CD4-positive, alpha-beta T cell (primary cell): ENCODE measurements at regions not wholly inside any gene's neighbourhood (a gene's known extent, or its start where the extent isn't known, plus 50 kb on each side); places are given as distances from the start of the nearest gene placed in this dataset.
"Not testable (repeated sequence)": the region's sequence is repeated elsewhere in the genome, so short reads cannot be mapped to it uniquely, and the experiment has no call there.

Experiments
- ATAC-seq: fragments of 200-7000 bp; cut with Tn5 transposase; one replicate; pipeline ENCODE4 v1.10.0; 2022; ENCODE audit warnings: mild to moderate bottlenecking; ENCODE audit not compliant: poor library complexity
- CTCF ChIA-PET: fragments of 350-600 bp; sonication (Branson Sonifier 250); formaldehyde crosslinking; loops from one replicate; lab custom pipeline; 2021; ENCODE audit warnings: antibody characterized with exemption, inconsistent platforms; lab: Charles Lee
- POLR2A ChIA-PET: fragments of 350-600 bp; sonication (Branson Sonifier 250); formaldehyde crosslinking; loops from one replicate; lab custom pipeline; 2021; ENCODE audit warnings: antibody characterized with exemption, inconsistent platforms; lab: Charles Lee
- DNase-seq, 14 experiments: peaks; one replicate each; pipeline ENCODE4 v3.0.0-alpha.2; 2013 to 2020; ENCODE audit warnings: mixed read lengths in 2 of 14
- H3K27ac ChIP-seq, 2 donors: one replicate each; pipeline versions ENCODE4 v1.5.1 to v1.7.0; 2013; ENCODE audit warnings: low read length in 2 of 2, low read depth in 1 of 2, mild to moderate bottlenecking in 1 of 2
- H3K27me3 ChIP-seq, 2 experiments: 1 replicate in 1 of 2; 2 replicates in 1 of 2; pipeline versions ENCODE4 v1.6.1 to v1.7.0; 2013; ENCODE audit warnings: low read length in 2 of 2, control low read depth in 1 of 2, mild to moderate bottlenecking in 1 of 2, moderate library complexity in 1 of 2; ENCODE audit not compliant: insufficient read depth in 2 of 2, control insufficient read depth in 1 of 2
- H3K36me3 ChIP-seq: one replicate; pipeline ENCODE4 v1.6.1; 2013; ENCODE audit warnings: low read length, control low read depth; ENCODE audit not compliant: insufficient read depth
- H3K4me1 ChIP-seq: one replicate; pipeline ENCODE4 v1.6.1; 2013; ENCODE audit warnings: low read length, control low read depth; ENCODE audit not compliant: insufficient read depth
- H3K4me3 ChIP-seq: one replicate; pipeline ENCODE4 v1.5.1; 2013; ENCODE audit warnings: mild to moderate bottlenecking, low read length, moderate library complexity
- H3K9me3 ChIP-seq, 2 experiments: 1 replicate in 1 of 2; 2 replicates in 1 of 2; pipeline versions ENCODE4 v1.6.1 to v1.7.0; 2013; ENCODE audit warnings: low read length in 2 of 2, mild to moderate bottlenecking in 2 of 2, control low read depth in 1 of 2, moderate library complexity in 1 of 2; ENCODE audit not compliant: control insufficient read depth in 1 of 2, insufficient read depth in 1 of 2
- H3K27ac Mint-ChIP-seq: one replicate; pipeline ENCODE4 v1.8.0; 2020; ENCODE audit warnings: mixed read lengths
- H3K27me3 Mint-ChIP-seq: one replicate; pipeline ENCODE4 v1.8.0; 2021; ENCODE audit warnings: mixed read lengths
- H3K36me3 Mint-ChIP-seq: one replicate; pipeline ENCODE4 v1.8.0; 2021; ENCODE audit warnings: low read depth, mixed read lengths
- H3K4me1 Mint-ChIP-seq: one replicate; pipeline ENCODE4 v1.8.0; 2021; ENCODE audit warnings: low read depth, mixed read lengths
- H3K4me3 Mint-ChIP-seq: one replicate; pipeline ENCODE4 v1.8.0; 2020; ENCODE audit warnings: mild to moderate bottlenecking, mixed read lengths
- H3K9me3 Mint-ChIP-seq: one replicate; pipeline ENCODE4 v1.8.0; 2020; ENCODE audit warnings: mixed read lengths
- intact Hi-C, 2 experiments: fragments of 100-400 bp; cut with DNase I in 1 of 2; cut with micrococcal nuclease in 1 of 2; formaldehyde crosslinking; loops; one replicate each; pipeline versions ENCODE4 v1.15.1 to v1.9.0; 2023 to 2025; cut with DNase I, micrococcal nuclease
- TF ChIP-seq, protein P1 (sequence below): fragments of 200-600 bp; IDR thresholded peaks from one replicate; pipeline ENCODE4 v1.8.0; 2022; ENCODE audit warnings: antibody characterized with exemption, mild to moderate bottlenecking

DNA sequence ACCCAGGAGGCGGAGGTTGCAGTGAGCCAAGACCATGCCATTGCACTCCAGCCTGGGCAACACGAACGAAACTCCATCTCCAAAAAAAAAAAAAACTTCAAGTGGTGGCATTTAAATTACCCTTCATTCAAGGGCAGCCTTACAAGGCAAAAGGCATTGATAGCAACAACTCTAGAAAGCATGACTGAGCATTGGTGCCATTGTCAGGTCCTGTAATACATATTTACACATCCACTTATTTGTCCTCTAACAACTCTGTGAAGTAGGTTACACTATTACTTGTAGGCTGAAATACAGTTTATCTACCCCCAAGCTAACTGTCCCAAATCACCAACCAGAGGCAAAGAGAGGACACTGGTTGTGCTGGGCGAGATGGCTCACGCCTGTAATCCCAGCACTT lies 52.7 kb upstream of the LARP1 start:
- Histone ChIP-seq H3K27me3 (no peaks in the 10 kb centered on the region), H3K9me3 (no peaks in the 10 kb centered on the region), H3K36me3 (no peaks in the 10 kb centered on the region), H3K4me3 (no peak overlapping the region), H3K4me1 (no peaks in the 10 kb centered on the region), H3K27ac (no peak overlapping the region)
- no peaks in the 10 kb centered on the region for H3K9me3 Mint-ChIP-seq
- ChIA-PET POLR2A (no interaction called here), CTCF (no interaction called here)
- no peaks in the 10 kb centered on the region for H3K27me3 Mint-ChIP-seq
- ATAC-seq = no peak
- H3K27ac Mint-ChIP-seq = no peak overlapping the region
- H3K4me3 Mint-ChIP-seq = no peak overlapping the region
- TF ChIP-seq, protein P1, sequence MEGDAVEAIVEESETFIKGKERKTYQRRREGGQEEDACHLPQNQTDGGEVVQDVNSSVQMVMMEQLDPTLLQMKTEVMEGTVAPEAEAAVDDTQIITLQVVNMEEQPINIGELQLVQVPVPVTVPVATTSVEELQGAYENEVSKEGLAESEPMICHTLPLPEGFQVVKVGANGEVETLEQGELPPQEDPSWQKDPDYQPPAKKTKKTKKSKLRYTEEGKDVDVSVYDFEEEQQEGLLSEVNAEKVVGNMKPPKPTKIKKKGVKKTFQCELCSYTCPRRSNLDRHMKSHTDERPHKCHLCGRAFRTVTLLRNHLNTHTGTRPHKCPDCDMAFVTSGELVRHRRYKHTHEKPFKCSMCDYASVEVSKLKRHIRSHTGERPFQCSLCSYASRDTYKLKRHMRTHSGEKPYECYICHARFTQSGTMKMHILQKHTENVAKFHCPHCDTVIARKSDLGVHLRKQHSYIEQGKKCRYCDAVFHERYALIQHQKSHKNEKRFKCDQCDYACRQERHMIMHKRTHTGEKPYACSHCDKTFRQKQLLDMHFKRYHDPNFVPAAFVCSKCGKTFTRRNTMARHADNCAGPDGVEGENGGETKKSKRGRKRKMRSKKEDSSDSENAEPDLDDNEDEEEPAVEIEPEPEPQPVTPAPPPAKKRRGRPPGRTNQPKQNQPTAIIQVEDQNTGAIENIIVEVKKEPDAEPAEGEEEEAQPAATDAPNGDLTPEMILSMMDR = no peak
- intact Hi-C loops = no loop called here
- no peaks in the 10 kb centered on the region for H3K36me3 Mint-ChIP-seq
- DNase-seq = no peak
- no peaks in the 10 kb centered on the region for H3K4me1 Mint-ChIP-seq

DNA sequence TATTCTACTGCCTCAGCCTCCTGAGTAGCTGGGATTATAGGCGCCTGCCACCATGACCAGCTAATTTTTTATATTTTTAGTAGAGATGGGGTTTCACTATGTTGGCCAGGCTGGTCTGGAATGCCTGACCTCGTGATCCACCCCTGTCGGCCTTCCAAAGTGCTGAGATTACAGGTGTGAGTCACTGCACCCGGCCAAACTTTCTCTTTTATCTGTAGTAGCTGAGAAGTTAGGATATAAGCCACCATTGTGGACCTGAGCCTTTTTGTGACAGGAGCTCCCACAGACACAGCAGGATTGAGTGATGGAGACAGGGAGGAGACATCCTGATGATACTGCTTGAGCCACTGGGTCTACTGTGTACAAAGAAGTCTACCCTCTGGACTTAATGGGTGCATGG lies 53.5 kb upstream of the LARP1 start:
- H3K4me3 Mint-ChIP-seq, H3K36me3 Mint-ChIP-seq, H3K27me3 Mint-ChIP-seq, POLR2A ChIA-PET, H3K27me3 ChIP-seq, DNase-seq, ATAC-seq, H3K9me3 Mint-ChIP-seq, H3K27ac ChIP-seq, H3K4me1 ChIP-seq, H3K4me3 ChIP-seq, H3K27ac Mint-ChIP-seq, intact Hi-C loops, H3K9me3 ChIP-seq, H3K4me1 Mint-ChIP-seq, H3K36me3 ChIP-seq, CTCF ChIA-PET: not testable (repeated sequence)

DNA sequence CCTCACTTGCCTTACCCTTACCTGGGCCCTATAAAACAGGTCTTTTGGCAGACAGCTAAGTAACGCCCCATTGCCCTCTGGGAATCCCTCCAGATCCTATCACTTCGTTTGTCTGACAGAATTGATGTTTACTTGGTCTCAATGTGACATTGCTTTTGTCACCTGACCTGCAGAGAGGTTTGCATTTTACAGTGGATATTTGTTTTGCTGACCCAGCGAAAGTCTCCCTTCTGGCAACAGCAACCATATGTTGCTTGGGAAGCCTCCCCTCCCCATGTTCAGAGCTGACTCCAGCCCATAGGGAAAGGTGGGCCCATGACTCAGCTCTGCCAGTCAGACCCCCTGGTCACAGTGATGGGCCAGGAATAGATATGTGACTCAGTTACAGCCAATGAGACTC lies 54.0 kb upstream of the LARP1 start:
- POLR2A ChIA-PET = no interaction called here
- TF ChIP-seq, protein P1 = no peak
- H3K4me3 ChIP-seq = no peak overlapping the region
- Mint-ChIP-seq H3K27ac (no peak overlapping the region), H3K36me3 (no peaks in the 10 kb centered on the region), H3K9me3 (no peaks in the 10 kb centered on the region), H3K4me3 (no peak overlapping the region), H3K4me1 (no peaks in the 10 kb centered on the region), H3K27me3 (no peaks in the 10 kb centered on the region)
- DNase-seq = no peak
- no peaks in the 10 kb centered on the region for H3K27me3 ChIP-seq
- no peak overlapping the region for H3K27ac ChIP-seq
- no peaks in the 10 kb centered on the region for H3K36me3 ChIP-seq
- ATAC-seq = no peak
- no peaks in the 10 kb centered on the region for H3K4me1 ChIP-seq
- H3K9me3 ChIP-seq = no peaks in the 10 kb centered on the region
- CTCF ChIA-PET = no interaction called here
- intact Hi-C loops = no loop called here

DNA sequence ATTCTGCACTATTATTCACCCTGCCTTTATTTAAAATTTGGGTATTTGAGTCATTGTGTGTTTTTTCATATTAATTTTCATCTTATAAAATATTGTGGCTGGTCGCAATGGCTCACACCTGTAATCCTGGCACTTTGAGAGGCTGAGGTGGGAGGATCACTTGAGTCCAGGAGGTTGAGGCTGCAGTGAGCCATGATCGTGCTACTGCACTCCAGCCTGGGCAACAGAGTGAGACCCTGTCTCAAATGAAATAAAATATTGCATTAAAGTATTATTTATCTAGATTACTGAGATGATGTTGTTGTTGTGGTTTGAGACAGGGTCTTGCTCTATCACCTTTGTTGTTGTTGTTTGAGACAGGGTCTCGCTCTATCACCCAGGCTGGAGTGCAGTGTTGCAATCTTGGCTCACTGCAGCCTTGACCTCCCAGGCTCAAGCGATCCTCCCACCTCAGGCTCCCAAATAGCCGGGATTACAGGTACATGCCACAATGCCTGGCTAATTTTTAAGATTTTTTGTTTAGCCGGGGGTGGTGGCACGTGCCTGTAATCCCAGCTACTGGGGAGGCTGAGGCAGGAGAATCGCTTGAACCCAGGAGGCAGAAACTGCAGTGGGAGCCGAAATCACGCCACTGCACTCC lies 54.8 kb upstream of the LARP1 start:
- ATAC-seq, H3K4me1 ChIP-seq, H3K27me3 ChIP-seq, H3K9me3 ChIP-seq, H3K36me3 ChIP-seq, CTCF ChIA-PET, H3K4me3 Mint-ChIP-seq, DNase-seq, H3K36me3 Mint-ChIP-seq, H3K4me3 ChIP-seq, H3K27ac ChIP-seq, POLR2A ChIA-PET, H3K27ac Mint-ChIP-seq, H3K27me3 Mint-ChIP-seq, H3K4me1 Mint-ChIP-seq, intact Hi-C loops, H3K9me3 Mint-ChIP-seq: not testable (repeated sequence)
